ENCODE measurements at regions not wholly inside any gene's neighbourhood (a gene's known extent, or its start where the extent isn't known, plus 50 kb on each side); places are given as distances from the start of the nearest gene placed in this dataset.

DNA sequence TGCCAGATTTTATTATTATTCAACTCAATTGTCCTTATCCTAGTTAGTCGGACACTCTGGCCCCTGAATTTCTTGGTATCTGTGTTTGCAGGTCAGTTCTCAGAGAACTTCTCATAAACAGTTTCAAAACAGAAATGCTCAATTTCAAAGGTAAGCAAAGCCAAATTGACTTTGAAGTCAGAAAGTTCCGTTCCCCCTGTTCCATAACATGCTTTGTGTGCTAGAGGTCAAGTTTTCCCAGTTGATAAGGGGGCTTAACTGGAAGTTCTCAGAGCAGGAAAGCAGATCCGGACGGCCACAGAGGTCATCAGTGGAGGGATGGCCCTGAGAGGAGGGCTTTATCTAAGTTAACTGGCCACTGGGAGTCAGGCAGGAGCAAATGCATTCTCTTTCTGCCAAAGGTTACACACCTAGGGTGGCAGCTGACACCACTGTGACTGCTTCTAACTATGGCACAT is 417.2 kb downstream of the COG6 start:
- no peak for DNase-seq
- intact Hi-C loops (cut with DNase I; ENCODE audit: low total_unique reads): no loop called here
- 59 to 85% methylated on average over 2 to 4 of the region's 4 CpGs for WGBS, 2 donors
- H3K36me3 ChIP-seq (ENCODE audit: low read depth, missing control alignments): no peaks in the 10 kb centered on the region
- no peak overlapping the region for H3K4me3 ChIP-seq
- no peaks in the 10 kb centered on the region for H3K27me3 ChIP-seq
- no peaks in the 10 kb centered on the region for H3K9me3 ChIP-seq
- H3K27ac ChIP-seq: no peak overlapping the region
- H3K4me1 ChIP-seq: peaks cover 6% of the 10 kb centered on the region
- TF ChIP-seq, protein P1, sequence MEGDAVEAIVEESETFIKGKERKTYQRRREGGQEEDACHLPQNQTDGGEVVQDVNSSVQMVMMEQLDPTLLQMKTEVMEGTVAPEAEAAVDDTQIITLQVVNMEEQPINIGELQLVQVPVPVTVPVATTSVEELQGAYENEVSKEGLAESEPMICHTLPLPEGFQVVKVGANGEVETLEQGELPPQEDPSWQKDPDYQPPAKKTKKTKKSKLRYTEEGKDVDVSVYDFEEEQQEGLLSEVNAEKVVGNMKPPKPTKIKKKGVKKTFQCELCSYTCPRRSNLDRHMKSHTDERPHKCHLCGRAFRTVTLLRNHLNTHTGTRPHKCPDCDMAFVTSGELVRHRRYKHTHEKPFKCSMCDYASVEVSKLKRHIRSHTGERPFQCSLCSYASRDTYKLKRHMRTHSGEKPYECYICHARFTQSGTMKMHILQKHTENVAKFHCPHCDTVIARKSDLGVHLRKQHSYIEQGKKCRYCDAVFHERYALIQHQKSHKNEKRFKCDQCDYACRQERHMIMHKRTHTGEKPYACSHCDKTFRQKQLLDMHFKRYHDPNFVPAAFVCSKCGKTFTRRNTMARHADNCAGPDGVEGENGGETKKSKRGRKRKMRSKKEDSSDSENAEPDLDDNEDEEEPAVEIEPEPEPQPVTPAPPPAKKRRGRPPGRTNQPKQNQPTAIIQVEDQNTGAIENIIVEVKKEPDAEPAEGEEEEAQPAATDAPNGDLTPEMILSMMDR (IDR thresholded peaks at IDR 0.05): no peak
- no peak for TF ChIP-seq POLR2A (IDR thresholded peaks at IDR 0.05)

DNA sequence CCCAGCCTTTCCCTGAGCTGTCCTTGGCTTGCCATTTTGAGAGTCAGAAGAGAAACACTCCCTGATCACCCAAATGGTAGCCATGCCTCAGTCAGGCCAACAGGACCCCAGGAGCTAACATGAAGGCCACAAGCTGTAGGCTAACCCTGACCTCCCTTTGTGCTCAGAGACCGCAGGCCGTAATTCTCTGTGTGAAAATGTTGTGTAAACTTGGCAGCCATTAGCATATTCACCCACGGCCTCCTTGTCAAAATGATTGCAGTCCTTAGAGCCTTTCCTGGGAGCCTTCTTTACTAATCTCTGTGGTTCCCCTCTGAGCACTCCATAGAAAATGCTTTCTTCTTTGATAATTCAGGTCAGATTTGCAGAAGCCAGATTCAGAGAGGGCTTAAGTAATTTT is 418.9 kb downstream of the COG6 start:
- peaks cover 5% of the 10 kb centered on the region for H3K4me1 ChIP-seq
- DNase-seq: no peak
- H3K9me3 ChIP-seq: no peaks in the 10 kb centered on the region
- 75 to 87% methylated on average over 3 of the region's 3 CpGs for WGBS, 2 donors
- no peaks in the 10 kb centered on the region for H3K27me3 ChIP-seq
- intact Hi-C loops (cut with DNase I; ENCODE audit: low total_unique reads): no loop called here
- H3K36me3 ChIP-seq (ENCODE audit: low read depth, missing control alignments): no peaks in the 10 kb centered on the region
- TF ChIP-seq, protein P1 (IDR thresholded peaks at IDR 0.05): no peak
- TF ChIP-seq POLR2A (IDR thresholded peaks at IDR 0.05): no peak
- H3K4me3 ChIP-seq: no peak overlapping the region
- no peak overlapping the region for H3K27ac ChIP-seq

DNA sequence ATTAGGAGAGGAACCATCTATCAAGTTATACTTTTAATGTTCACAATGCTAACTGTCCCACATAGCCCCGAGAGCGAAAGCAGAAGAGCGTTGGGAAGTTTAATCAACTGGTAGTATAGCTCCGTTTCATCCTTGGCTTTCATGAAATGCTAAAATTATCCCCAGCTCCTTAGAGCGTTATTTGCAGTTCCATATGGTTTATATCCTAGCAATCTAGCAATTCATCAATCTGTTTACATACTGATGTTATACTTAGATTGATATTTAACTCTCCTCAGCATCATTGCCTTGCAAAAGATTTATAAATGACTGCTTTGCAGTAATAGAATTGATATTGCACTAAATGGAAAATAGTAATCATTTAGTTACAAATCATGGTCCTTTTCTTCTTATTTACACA is 419.8 kb downstream of the COG6 start:
- H3K9me3 ChIP-seq: no peaks in the 10 kb centered on the region
- H3K4me3 ChIP-seq: no peak overlapping the region
- no peak for DNase-seq
- no peaks in the 10 kb centered on the region for H3K36me3 ChIP-seq (ENCODE audit: low read depth, missing control alignments)
- WGBS, 2 donors: 92 to 97% methylated on average over 5 of the region's 5 CpGs
- no peaks in the 10 kb centered on the region for H3K27me3 ChIP-seq
- TF ChIP-seq POLR2A (IDR thresholded peaks at IDR 0.05): no peak
- TF ChIP-seq, protein P1 (IDR thresholded peaks at IDR 0.05): no peak
- H3K27ac ChIP-seq: no peak overlapping the region
- no peaks in the 10 kb centered on the region for H3K4me1 ChIP-seq
- intact Hi-C loops (cut with DNase I; ENCODE audit: low total_unique reads): no loop called here

DNA sequence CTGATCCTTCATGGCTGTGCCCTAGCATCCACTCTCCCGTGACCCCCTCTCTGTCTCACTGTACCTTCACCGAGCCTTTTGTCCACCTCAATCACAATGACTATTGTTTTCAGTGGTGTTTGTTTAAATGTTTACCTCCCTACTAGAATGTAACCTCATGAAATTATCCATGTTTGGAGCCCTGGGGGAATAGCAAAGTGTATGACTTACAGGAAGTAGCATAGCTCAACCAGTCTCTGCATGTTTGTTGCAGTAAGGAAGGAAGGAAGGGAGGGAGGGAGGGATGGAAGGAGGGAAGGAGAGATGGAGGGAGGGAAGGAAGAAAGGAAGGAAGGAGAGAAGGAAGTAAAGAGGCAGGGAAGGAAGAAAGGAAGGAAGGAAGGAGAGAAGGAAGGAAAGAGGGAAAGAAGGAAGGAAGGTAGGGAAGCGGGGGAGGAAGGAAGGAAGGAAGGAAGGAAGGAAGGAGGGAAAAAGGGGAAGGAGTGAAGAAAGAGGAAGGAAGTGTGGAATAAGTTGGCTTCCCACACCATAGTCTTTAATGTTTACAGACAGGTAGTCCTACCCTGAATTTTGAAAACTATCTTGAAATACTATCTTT is 421.4 kb downstream of the COG6 start:
- H3K27ac ChIP-seq: no peak overlapping the region
- 89 to 91% methylated on average over 3 of the region's 3 CpGs for WGBS, 2 donors
- TF ChIP-seq, protein P1 (IDR thresholded peaks at IDR 0.05): no peak
- TF ChIP-seq POLR2A (IDR thresholded peaks at IDR 0.05): no peak
- H3K36me3 ChIP-seq (ENCODE audit: low read depth, missing control alignments): no peaks in the 10 kb centered on the region
- intact Hi-C loops (cut with DNase I; ENCODE audit: low total_unique reads): no loop called here
- DNase-seq: no peak
- H3K27me3 ChIP-seq: no peaks in the 10 kb centered on the region
- no peak overlapping the region for H3K4me3 ChIP-seq
- H3K9me3 ChIP-seq: no peaks in the 10 kb centered on the region
- H3K4me1 ChIP-seq: no peaks in the 10 kb centered on the region

DNA sequence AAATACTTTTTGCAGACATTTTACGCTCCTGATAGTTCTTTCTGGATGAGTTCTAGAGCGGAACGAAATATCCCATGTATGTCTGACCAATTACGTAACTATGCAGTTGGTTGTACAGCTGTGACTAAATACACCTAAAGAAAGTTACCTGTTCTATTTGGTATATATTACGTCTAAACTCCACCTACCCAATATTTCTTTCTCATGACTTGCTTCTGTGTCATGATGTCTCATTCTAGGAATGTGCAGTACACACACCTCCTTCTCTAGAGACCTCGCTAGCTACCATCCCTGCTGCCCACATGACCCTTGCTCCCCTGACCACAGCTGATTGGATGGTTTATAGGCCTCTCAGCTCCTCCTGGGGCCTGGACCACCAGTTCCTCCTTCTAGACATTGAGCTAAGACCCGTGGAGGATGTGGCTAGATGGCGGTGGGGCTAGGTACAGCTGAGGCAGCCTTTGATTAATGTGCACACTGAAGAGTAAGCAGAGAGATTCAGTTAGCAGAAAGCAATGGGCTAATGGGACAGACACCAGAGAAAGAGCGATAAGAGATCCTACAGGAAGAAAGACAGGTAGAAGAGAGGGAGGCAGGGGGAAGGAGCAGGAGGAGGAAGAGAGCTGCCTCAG is 422.1 kb downstream of the COG6 start:
- DNase-seq: no peak
- Histone ChIP-seq H3K9me3 (no peaks in the 10 kb centered on the region), H3K4me3 (no peak overlapping the region), H3K4me1 (peaks cover 2% of the 10 kb centered on the region), H3K36me3 (ENCODE audit: low read depth, missing control alignments) (no peaks in the 10 kb centered on the region), H3K27me3 (no peaks in the 10 kb centered on the region), H3K27ac (no peak overlapping the region)
- no peak for TF ChIP-seq POLR2A (IDR thresholded peaks at IDR 0.05)
- TF ChIP-seq, protein P1 (IDR thresholded peaks at IDR 0.05): no peak
- intact Hi-C loops (cut with DNase I; ENCODE audit: low total_unique reads): no loop called here
- WGBS, 2 donors: 90 to 91% methylated on average over 9 of the region's 9 CpGs
